GM06990 (cell line): ENCODE measurements at regions not wholly inside any gene's neighbourhood (a gene's known extent, or its start where the extent isn't known, plus 50 kb on each side); places are given as distances from the start of the nearest gene placed in this dataset.

ENCODE experiments used
- DNase-seq: peaks from one replicate; pipeline ENCODE4 v3.0.0-alpha.2; 2011; ENCODE audit not compliant: insufficient read length; ENCODE audit errors: extremely low read depth
- H3K27me3 ChIP-seq: replicated peaks from 2 replicates; pipeline ENCODE4 v1.6.0; 2011; ENCODE audit warnings: low read length; ENCODE audit not compliant: control insufficient read depth, insufficient read depth
- H3K36me3 ChIP-seq: 2 replicates; pipeline ENCODE4 v1.5.1; 2011; ENCODE audit warnings: low read length; ENCODE audit not compliant: control insufficient read depth, insufficient read depth
- H3K4me3 ChIP-seq: replicated peaks from 2 replicates; pipeline ENCODE4 v1.5.1; 2011; ENCODE audit warnings: low read depth, mild to moderate bottlenecking, control low read depth, low read length
- CTCF ChIP-seq: IDR thresholded peaks from 2 replicates; pipeline ENCODE4 v1.5.1; 2011; ENCODE audit warnings: low read length, control low read depth, mild to moderate bottlenecking, inconsistent platforms; ENCODE audit not compliant: insufficient read depth, poor library complexity, severe bottlenecking

GRCh38 chr17:34527908-34528470 lies 51.4 kb upstream of the TMEM132E start:
- no peaks in the 10 kb centered on the region for H3K36me3 ChIP-seq
- no peaks in the 10 kb centered on the region; the same call in 1 of the 2 replicates for H3K27me3 ChIP-seq
- H3K4me3 ChIP-seq, result no peak overlapping the region
- TF ChIP-seq CTCF, result no peak
- DNase-seq, result no peak

- no peak for TF ChIP-seq CTCF
- Histone ChIP-seq H3K4me3 (no peak overlapping the region), H3K27me3 (no peaks in the 10 kb centered on the region; the same call in 1 of the 2 replicates), H3K36me3 (no peaks in the 10 kb centered on the region)
- DNase-seq, result no peak
These were observed 52.1 kb upstream of the TMEM132E start for GRCh38 chr17:34527136-34527907.

GRCh38 chr17:34525651-34526050 lies 53.7 kb upstream of the TMEM132E start:
- no peaks in the 10 kb centered on the region for H3K36me3 ChIP-seq
- no peak overlapping the region for H3K4me3 ChIP-seq
- DNase-seq, result no peak
- H3K27me3 ChIP-seq, result no peaks in the 10 kb centered on the region; the same call in 1 of the 2 replicates
- no peak for TF ChIP-seq CTCF

DNA sequence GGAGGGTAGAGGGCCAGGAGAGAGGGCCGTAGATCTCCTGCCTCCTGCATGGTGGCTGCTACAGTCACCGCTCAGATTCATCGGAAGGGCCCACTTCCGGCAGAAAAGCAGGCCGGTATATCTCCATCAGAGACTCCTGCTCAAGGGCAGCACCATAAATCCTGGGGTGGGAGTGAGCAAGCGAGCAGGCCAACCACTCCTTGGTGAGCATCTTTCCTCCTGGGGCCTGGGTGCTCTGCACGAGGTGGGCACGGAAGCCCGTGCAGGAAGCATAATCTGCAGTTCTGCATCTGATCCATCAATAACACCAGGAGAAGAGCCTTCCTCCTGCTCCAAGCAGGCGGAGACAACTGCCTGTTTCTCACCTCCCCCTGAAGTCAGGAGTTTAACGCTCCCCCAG lies 57.4 kb upstream of the TMEM132E start:
- no peak for TF ChIP-seq CTCF
- DNase-seq, result no peak
- Histone ChIP-seq H3K4me3 (no peak overlapping the region), H3K27me3 (peaks cover 1% of the 10 kb centered on the region; the same call in 1 of the 2 replicates), H3K36me3 (no peaks in the 10 kb centered on the region)

GRCh38 chr17:34519282-34519681 lies 60.1 kb upstream of the TMEM132E start:
- peak; percentile 76 for TF ChIP-seq CTCF
- Histone ChIP-seq H3K36me3 (no peaks in the 10 kb centered on the region), H3K4me3 (no peak overlapping the region), H3K27me3 (peaks cover 1% of the 10 kb centered on the region; the same call in 1 of the 2 replicates)
- DNase-seq, result no peak

- TF ChIP-seq CTCF, result no peak
- Histone ChIP-seq H3K27me3 (peaks cover 1% of the 10 kb centered on the region; the same call in 1 of the 2 replicates), H3K36me3 (no peaks in the 10 kb centered on the region), H3K4me3 (no peak overlapping the region)
- no peak for DNase-seq
These were observed 62.0 kb upstream of the TMEM132E start for GRCh38 chr17:34517406-34517805.
